AG09319 (cell line): ENCODE measurements at regions not wholly inside any gene's neighbourhood (a gene's known extent, or its start where the extent isn't known, plus 50 kb on each side); places are given as distances from the start of the nearest gene placed in this dataset.

Experiments used
- DNase-seq: peaks from one replicate; pipeline ENCODE4 v3.0.0-alpha.2; 2010; ENCODE audit warnings: low read depth; ENCODE audit errors: extremely low read depth
- CTCF ChIP-seq: IDR thresholded peaks from 2 replicates; pipeline ENCODE4 v1.5.1; 2011; ENCODE audit warnings: low read depth, mild to moderate bottlenecking, inconsistent platforms, low read length, moderate library complexity

- no peak for TF ChIP-seq CTCF
- no peak for DNase-seq
Observed at GRCh38 chr16:76947749-76948148, 243.2 kb upstream of the MON1B start.

GRCh38 chr16:76955629-76956028 is 235.4 kb upstream of the MON1B start:
- TF ChIP-seq CTCF, result no peak
- no peak for DNase-seq

GRCh38 chr16:76956394-76956793 is 234.6 kb upstream of the MON1B start:
- TF ChIP-seq CTCF, result no peak
- DNase-seq, result no peak

- TF ChIP-seq CTCF, result no peak
- DNase-seq, result no peak
Observed at GRCh38 chr16:76956841-76957240, 234.1 kb upstream of the MON1B start.

GRCh38 chr16:76959166-76959565 is 231.8 kb upstream of the MON1B start:
- no peak for TF ChIP-seq CTCF
- DNase-seq, result no peak

- no peak for TF ChIP-seq CTCF
- DNase-seq, result no peak
Observed at GRCh38 chr16:76963614-76964315, 227.2 kb upstream of the MON1B start.

GRCh38 chr16:76964464-76965154 is 226.4 kb upstream of the MON1B start:
- TF ChIP-seq CTCF, result no peak
- DNase-seq, result no peak
